DMS 273 treated with DMSO at 0.1 percent for 48 hours (cell line): ENCODE measurements at regions not wholly inside any gene's neighbourhood (a gene's known extent, or its start where the extent isn't known, plus 50 kb on each side); places are given as distances from the start of the nearest gene placed in this dataset.

ENCODE experiments used
- DNase-seq: peaks from one replicate; lab custom pipeline; 2025; lab: John Stamatoyannopoulos, UW

DNA sequence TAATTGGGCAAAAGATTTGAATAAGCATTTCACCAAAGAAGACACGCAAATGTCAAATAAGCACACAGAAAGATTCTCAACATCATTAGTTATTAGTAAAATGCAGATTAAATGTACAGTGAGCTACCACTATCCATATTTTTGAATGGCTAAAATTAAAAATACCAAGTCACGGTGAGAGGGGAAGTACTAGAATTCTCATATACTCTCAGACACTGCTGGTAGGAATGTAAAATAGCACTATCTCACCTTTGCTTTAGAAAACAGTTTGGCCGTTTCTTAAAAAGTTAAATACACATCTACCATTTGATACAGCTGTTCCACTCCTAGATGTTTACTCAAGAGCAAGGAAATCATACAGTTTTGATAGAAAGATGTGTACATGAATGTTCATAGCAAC, 115.8 kb upstream of the CELF2 start:
- DNase-seq = no peak

DNA sequence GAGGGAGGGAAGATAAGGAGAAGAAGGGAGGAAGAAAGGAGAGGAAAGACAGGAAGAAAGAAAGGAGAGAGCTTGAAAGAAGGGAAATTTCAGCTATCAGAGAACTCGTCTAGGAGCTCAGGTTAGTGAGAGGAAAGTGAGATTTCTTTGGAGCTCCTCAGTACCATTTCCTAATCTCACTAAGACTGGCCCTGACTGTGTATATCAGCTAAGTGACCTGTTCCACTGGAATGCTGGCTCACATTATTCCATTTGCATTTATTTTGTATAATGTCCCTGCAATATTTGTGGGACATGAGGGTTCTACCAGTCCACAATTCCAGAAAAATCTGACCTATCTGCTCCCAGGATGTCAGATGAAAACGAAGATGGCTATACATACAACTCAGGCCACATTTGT, 114.7 kb upstream of the CELF2 start:
- DNase-seq = no peak

DNA sequence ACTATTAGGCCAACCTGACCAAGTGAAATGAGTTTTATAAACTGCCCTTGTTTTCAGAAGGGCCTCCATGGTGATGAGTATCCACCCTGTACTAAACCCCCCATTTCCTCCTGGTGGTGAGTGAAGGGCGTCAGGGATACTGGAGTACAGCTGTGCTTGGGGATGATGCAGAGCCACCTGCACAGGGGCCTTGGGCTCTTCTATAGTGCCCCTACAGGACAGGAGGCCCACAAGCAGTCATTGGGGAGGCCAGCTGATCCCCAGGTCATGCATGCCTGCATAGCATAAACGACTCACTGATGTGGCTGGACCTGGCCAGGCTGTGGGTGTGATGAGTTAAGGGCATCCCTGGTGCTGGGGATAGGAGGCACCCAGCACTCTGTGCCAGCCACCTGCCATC, 114.1 kb upstream of the CELF2 start:
- DNase-seq = no peak

DNA sequence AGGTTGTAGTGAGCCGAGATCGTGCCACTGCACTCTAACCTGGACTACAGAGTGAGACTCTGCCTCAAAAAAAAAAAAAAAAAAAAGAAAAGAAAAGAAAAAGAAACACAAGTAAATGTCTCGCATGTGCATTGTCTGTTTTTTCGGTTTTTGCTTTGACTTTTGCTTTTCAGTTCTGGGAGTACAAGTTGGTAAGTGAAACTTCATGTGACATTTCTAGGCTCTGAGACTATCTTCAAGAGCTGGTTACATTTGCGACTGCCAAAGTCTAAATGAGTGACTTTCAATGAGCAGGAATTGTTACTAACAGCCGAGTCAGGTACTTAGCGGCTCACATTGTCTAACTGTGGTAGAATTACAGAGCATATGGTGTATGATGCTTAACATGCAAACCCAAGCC, 107.0 kb upstream of the CELF2 start:
- DNase-seq = no peak

DNA sequence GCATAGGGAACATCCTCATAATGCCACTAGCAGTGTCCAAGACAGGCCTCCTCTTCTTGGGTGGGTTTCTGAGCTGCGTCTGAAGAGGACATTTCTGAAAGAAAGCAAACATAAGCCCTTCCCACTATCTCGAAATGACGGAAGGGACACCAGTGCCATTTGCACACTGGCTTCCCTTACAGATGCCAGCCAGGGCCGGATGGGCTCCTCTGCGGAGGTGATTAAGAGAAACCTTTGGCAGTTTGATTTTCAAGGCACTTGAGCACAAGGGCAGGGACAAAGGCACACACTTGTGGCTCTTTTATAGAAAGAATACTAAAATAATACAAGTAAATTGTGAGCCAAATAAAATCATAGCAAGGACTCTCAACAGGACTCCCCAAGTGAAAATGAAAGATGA, 106.6 kb upstream of the CELF2 start:
- DNase-seq = no peak

DNA sequence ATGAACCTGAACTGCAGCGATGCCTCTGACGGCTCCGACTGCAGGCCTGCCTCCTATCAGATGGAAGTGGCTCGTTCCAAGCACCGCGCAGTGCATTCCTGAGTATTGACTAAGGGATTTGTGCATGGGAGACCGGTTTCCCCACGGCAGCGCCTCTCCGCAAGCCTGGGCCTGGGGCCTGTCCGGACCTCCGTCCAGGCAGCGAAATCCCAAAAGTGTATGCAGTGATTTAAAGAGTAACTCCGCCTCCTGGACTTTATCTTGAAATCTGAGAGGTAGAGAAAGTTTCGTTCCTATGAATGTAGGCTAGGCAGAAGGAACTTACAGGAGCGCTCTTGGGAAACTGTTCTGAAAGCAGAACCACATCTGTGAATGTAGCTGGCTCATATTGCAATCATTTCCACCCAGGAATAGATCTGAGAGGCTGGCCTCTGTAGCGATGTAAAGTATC, 106.2 kb upstream of the CELF2 start:
- DNase-seq = no peak

DNA sequence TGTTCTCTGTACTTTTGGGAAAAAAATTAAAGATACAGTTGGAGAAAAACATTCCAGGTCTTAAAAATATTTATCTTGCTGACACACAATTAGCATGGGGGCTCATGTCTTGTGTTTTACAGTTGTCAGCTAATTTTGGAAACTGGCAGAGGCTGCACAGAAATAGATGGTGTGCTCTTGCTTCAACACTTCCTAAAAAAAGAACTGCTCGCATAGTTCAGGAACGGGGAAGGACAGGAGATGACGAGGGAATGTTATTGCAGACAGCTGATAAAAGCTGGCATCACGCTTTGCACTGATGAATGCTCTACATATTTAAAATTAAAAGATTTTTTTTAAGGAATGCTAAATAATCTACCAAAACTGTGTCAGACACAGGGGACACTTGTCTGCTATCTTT, 103.5 kb upstream of the CELF2 start:
- no peak for DNase-seq

DNA sequence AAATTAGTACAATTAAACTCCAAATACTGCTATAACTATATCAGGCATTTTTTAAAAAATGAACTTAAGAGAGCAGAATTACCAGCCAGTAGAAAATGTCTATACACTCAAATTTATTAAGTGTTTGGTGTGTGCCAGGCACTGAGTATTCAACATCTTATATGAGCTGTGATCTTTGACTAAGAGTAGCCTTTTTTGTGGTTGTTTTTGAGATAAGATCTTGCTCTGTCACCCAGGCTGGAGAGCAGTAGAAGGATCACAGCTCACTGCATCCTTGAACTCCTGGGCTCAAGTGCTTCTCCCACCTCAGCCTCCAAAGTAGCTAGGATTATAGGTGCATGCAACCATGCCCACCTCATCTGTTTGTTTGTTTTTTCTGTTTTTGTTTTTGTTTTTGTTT, 102.5 kb upstream of the CELF2 start:
- no peak for DNase-seq

DNA sequence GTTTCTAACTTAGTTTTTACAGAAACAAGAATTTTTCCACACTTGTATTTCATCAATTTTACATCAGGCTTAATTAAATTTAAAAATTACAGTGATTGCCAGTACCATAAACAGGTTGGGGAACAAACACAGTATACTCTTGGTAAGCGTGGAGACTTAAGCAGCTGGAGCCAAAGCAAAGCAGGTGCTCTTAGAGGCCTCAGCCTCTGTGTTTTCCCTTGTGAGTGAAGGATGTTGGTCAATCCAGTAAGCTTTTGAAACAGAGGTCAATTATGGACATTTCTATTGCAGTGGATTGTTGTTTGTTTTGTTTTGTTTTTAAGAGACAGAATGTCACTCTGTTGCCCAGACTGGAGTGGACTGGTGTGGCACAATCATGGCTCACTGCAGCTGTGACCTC, 100.6 kb upstream of the CELF2 start:
- no peak for DNase-seq

DNA sequence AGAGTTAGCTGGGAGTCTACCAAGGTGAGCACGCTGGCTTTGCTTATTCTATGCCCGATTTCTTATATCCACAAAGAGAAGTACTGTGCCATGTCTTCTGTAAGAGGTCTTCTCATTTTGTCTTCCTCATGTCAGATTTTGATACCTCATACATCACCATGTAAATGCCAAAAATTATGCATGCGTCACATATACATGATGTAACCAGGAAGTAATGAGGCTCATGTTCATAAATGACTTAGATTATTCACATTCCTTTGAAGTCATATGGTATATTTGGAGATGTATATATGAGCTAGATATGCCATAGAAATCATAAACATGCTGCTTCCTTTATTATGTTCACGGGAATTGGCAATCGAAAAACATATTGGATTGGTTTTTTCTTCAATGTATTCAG, 97.7 kb upstream of the CELF2 start:
- no peak for DNase-seq

DNA sequence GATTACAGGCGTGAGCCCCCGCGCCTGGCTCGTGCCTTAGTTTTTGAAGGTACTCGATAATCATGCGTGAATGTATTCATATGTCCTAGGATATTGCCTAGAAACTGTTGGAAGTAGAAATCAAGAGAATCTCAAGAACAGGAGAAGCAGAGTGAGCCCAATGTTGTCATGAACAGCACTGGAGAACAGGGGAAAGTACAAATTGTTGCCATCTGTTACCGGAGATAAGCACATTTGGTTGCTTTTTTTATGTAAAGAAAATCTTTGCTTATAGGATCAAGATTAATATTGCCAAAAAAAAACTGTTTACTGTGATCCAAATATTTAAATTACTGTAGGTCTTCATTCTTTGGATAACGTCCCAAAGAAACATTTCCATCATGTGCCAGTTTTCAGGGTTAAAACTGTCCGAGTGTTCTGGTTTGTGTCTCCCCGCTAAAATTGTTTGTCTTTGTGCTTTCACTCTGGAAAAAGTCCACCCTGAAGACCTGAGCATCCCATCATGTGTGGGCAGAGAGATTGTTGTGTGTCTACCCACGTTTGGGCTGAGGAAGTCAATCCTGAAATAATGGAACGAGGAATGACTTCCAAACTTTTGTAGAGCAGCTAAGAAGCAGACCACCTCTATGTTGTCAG, 95.7 kb upstream of the CELF2 start:
- no peak for DNase-seq

DNA sequence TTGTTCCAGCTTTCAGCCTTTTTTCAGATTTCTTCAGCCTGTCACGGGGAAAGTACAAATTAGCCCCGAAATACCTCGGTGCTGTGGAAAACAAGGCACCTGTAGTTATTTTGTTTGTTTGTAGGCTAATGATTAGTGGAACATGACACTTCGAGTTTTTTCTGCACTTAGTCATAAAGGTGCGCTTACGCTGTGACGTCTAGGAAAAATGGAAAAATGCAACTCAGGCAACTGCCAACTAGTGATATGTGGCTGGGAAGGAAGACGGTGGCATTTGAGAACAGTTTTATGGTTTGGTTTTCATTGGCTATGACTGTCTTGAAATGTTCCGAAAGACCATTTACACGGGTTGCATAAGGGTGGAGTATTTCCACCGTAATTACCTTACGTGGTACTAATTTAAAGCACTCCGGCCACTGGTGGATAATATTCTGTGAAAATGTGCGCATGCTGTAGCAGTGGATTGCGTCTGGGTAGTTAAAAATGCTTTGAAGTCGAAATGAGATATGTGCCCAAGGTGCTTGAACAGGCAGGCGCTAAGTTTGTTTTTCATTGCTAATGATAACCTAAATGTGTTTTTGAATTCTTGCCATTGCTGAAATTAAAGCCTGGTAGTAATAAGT, 94.5 kb upstream of the CELF2 start:
- DNase-seq = no peak

DNA sequence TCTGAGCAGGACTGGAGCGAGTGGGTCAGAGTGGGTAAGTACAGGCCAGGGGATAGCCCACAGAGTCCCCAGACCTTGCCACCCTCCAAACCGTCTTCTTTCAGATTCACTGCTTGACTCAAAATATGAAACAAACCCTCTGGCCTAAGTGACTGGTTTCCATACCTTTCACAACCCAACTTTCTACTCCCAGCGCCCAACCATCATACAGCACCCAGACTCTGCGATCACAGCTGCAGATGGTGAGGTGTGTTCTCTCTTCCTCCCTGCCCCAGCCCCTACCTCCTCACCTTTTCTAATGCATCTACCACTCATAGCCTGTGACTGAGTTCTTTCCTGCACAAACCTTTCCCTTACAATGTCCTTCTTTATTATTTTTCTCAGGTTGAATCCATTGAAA, 92.0 kb upstream of the CELF2 start:
- DNase-seq = no peak

DNA sequence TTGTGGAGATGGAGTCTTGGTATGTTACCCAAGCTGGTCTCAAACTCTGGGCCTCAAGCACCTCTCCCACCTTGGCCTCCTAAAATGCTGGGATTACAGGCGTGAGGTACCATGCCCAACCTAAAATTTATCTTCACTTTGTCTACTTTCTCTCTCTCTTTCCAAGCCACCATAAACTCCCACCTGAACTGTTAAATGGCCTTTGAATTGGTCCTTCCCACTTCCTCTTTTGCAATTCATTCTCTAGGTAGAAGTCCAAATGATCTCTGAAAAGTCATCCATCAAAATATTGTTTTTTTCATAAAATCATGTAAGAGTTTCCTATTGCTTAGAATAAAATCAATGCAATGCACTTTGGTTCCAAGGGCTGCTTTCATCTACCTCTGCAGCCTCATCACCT, 90.1 kb upstream of the CELF2 start:
- DNase-seq = no peak

DNA sequence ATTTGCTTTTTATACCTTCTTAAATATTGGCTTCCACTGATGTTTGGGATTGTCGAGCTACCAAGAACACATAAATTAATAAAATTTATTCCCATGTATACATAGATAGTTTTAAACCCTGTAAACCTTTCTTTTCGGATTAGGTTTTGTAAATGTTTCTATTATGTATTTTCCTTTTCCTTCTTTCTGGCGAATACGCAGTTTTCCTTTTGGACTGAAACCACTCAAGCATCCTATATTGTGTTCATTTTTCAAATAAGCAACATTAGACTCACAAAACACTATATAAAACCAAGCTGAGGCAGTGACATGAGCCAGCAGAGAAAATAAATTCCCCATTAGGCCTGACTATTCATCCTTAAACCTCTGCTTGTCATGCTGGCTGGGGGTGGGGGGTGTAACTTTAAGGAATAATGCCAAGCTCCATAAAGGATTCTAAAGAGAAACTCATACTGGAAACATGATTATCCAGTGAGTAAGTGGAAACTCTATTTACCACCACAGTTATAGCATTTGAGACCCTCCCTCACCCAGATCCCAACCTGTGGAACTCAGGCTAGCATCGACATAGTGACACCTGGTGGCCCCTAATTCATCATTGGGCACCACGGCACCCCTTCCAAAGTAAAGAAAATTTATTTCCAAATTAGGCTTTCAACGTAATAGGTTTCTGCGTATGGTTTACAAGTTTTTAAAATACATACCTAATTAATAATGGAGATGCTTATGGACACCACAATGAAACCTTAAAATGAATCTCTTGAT, 86.5 kb upstream of the CELF2 start:
- no peak for DNase-seq

DNA sequence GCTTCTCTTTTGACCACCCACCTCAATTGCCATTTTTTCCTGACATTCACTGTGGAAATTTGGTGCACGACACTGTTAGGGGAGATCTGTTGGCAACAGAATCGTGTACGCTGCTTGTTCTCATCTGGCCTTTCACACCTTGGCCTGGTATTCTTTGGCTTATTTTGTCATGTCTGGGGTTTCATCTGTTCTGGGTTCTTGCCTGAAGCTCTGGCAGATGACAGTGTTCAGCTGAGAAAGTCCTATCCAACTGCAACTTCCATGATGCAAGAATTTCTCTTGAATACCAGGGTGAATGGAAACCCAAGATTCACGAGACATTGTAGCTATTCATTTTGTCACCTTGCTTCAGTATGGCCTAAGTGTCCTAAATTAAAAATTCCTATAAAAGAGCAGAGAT, 82.6 kb upstream of the CELF2 start:
- DNase-seq = no peak

DNA sequence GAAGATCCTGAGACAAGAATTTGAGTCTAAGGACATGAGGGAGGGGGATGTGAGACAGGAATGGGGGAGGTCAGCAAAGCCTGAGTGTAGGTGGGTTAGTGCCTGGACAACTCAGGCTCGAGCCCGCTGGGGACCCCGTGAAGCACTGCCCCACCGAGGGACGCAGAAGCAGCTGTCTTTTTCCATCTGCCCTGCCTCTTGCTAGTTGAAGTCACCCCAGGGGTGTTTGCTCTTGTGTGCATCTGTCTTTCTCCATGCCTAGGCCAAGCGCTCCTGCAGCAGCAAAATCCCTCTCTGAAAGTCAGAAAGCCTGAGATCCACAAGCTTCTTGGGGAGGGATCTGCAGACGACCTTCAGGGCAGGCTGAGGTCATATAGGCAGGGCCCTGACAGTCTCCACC, 79.0 kb upstream of the CELF2 start:
- no peak for DNase-seq

DNA sequence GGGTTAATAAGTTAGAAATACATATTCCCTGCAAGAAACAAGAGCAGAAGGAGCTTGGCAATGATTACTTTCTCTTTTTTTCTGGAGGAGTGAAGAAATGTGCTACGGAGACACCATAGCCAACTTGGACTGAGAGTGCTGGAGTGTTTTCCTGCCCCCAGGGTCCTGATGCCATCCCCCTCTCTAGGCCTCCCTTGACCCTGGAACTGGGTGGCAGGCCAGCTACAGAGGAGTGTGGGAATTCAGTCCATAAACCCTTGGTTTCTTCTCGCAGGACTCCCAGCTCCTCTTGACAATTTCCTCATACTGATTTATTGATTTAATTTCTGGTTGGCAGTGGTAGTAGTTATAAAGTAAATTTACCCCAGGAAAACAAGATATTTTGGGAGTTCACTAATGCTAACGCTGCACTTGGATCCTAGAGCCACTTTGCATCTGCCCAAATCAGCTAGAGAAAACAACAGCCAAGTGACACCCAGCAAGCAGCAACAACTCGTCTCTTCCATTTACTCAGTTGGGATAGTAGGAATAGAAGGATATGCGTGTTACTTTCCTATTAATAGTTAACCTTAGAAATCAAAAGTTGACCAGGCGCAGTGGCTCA, 76.4 kb upstream of the CELF2 start:
- no peak for DNase-seq

DNA sequence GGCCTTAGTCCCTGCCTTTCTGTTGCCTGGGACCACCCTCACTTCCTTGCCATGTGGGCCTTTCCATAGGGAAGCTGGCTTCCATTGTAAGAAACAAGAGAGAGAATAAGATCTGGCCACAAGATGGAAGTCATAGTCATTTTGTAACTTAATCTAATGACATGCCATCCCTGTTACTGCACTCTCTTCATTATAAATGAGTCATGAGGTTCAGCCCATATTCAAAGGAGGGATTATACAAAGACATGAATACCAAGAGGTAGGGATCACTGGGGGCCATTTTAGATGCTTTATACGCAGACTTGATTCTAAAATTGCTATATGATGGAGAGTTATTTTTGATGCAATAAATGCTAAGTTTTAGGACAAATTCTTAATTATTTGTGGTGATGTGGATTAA, 75.2 kb upstream of the CELF2 start:
- no peak for DNase-seq

DNA sequence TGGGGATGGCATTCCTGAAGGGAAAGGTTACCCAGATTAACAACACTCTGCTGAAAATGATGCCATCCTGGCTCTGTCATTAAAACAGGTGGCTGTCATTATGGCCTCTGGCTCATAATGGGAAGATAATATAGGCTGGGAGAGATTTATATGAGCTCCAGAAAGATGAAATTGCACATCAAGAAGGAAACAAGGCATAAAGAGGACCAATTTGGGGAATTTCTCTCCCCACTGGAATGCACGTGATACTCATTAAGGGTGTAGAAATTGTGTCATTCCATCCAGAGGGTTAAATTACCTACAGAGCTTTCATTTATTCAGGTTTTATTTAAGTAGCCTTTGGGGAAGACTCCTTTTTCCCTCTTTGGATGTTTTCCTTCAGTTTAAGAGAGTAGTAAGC, 71.6 kb upstream of the CELF2 start:
- no peak for DNase-seq

DNA sequence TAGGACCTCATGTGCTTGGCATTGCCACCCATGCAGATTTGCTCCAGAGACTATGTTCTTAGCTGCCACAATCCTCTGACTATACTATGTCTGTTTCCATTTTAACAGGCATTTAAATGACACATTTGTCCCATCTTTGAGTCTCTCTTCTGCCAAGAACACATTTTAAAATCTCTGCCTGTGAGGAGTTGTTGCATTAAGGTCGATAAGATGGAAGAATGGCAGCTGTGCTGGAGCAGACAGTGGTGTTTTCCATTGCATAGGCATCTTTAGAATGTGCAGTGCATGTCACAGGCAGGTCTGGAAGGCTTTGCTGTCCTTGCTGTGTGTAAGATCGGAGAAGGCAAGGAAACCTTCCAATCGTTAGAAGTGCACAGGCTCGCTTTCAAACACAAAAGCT, 70.9 kb upstream of the CELF2 start:
- no peak for DNase-seq

DNA sequence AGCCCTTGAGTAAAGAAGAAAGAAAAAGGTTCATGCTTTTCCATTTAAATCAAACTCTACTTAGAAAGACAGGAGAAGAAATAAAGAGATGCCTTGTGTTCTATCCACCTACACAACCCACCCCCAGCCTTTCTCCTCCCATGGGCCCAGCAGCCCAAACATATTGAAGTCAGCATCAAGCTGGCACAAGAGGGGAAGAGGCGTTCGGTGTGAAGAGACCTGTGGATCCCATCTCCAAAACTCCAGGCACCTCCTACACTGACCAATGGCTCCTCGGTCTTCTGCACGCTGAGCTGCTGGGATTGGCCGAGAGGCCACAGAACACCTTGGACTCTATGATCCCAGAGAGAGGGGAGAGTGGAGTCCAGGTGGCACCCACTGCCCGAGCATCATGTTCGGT, 66.0 kb upstream of the CELF2 start:
- DNase-seq = no peak

DNA sequence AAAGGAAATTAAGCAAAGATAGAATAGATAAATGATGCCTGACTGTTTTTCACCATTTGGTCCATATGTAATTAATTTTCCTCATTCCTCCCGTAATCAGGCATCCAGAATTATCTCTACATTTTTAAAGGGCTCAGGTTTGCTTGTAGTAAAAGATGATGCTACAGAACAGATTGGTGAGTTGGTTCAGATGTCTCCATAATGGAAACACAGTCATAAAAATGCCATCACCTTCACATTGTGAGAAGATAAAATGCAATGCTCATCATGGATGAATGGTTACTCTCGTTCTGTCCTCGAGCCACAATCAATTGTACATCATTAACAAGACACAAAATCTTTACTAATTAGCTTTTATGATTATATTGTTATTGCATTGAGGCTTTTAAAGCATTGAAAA, 64.9 kb upstream of the CELF2 start:
- no peak for DNase-seq
